BJ (cell line): ENCODE measurements at regions not wholly inside any gene's neighbourhood (a gene's known extent, or its start where the extent isn't known, plus 50 kb on each side); places are given as distances from the start of the nearest gene placed in this dataset.

ENCODE experiments used
- CTCF ChIA-PET: fragments of 350-600 bp; formaldehyde crosslinking; extraction: SDS; loops from one replicate; lab custom pipeline; 2021; ENCODE audit warnings: antibody characterized with exemption, inconsistent platforms; lab: Yijun Ruan, JAX
- POLR2A ChIA-PET: fragments of 300-600 bp; sonication (Branson Sonifier 250); formaldehyde crosslinking; extraction: SDS; loops from one replicate; lab custom pipeline; 2021; ENCODE audit warnings: antibody characterized with exemption; lab: Charles Lee
- DNase-seq: peaks from one replicate; pipeline ENCODE4 v3.0.0-alpha.2; 2011; ENCODE audit warnings: low read depth
- H3K27me3 ChIP-seq: 2 replicates; pipeline ENCODE4 v1.6.0; 2011; ENCODE audit warnings: low read length; ENCODE audit not compliant: control insufficient read depth, insufficient read depth
- H3K36me3 ChIP-seq: 2 replicates; pipeline ENCODE4 v1.5.1; 2011; ENCODE audit warnings: low read length; ENCODE audit not compliant: control insufficient read depth, insufficient read depth
- H3K4me3 ChIP-seq: 2 replicates; pipeline ENCODE4 v1.5.1; 2011; ENCODE audit warnings: low read depth, mild to moderate bottlenecking, control low read depth, low read length
- TF ChIP-seq, protein P1 (sequence below): IDR thresholded peaks from 2 replicates; pipeline ENCODE4 v1.5.1; 2011; ENCODE audit warnings: low read depth, mild to moderate bottlenecking, control low read depth, inconsistent platforms, low read length, moderate library complexity; ENCODE audit not compliant: insufficient read depth

DNA sequence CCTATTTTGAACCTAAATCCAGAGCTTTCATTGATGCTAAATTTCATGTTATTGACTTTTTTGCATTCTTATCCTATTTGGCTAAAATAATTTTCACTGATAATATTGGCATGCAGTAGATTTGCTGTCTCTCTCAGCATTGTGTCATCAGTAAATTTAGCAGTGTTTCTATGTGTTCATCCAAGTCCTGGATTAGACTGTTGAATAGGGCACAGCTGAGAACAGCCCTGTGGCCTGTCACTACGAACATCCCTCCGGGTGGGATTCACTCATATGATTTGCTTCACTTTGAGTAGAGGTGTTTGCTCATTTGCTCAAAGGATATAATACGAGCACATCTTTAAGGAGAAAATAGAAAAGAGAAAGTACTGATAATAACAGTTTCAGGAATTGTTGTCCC is 101.5 kb downstream of the HSPH1 start:
- no peak for DNase-seq
- ChIA-PET CTCF (interaction anchor here (0.6 to 1.3 kb wide), 3 partner anchors 8 to 803 kb away, joined by 3 read pairs; no protein-coding TSS in a partner anchor), POLR2A (no interaction called here)
- TF ChIP-seq, protein P1, sequence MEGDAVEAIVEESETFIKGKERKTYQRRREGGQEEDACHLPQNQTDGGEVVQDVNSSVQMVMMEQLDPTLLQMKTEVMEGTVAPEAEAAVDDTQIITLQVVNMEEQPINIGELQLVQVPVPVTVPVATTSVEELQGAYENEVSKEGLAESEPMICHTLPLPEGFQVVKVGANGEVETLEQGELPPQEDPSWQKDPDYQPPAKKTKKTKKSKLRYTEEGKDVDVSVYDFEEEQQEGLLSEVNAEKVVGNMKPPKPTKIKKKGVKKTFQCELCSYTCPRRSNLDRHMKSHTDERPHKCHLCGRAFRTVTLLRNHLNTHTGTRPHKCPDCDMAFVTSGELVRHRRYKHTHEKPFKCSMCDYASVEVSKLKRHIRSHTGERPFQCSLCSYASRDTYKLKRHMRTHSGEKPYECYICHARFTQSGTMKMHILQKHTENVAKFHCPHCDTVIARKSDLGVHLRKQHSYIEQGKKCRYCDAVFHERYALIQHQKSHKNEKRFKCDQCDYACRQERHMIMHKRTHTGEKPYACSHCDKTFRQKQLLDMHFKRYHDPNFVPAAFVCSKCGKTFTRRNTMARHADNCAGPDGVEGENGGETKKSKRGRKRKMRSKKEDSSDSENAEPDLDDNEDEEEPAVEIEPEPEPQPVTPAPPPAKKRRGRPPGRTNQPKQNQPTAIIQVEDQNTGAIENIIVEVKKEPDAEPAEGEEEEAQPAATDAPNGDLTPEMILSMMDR, result no peak
- Histone ChIP-seq H3K36me3 (no peaks in the 10 kb centered on the region), H3K4me3 (no peak overlapping the region), H3K27me3 (peaks cover 5% of the 10 kb centered on the region)

DNA sequence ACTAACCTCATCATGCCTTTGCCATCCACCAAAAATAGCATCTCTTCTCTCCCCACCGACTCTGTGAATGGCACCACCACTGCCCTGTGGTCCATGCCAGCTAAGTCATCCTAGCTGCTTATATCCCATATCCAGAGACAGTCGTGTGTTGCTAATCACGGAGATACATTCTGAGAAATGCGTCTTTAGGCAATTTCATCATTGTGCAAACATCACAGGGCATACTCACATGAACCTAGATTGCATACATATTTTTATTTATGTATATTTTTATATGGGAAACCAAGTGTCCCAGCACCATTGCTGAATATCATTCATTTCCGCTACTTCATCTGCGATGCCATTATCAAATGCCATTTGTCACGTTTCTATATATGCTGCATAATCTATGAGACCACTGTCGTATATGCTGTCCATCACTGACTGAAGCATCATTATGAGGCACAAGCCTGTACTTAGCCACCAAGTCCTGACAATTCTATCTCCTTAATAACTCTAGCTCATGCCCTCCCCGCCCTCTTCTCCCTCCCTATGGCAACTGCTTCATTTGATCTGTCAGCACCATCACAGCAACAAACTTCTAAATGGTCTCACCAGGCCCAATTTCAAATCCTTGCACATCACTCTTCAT is 104.2 kb downstream of the HSPH1 start:
- H3K36me3 ChIP-seq, result no peaks in the 10 kb centered on the region
- TF ChIP-seq, protein P1, result no peak
- H3K27me3 ChIP-seq, result peaks cover 3% of the 10 kb centered on the region
- ChIA-PET POLR2A (no interaction called here), CTCF (interaction anchor here (1.1 to 1.4 kb wide), 4 partner anchors 8 to 142 kb away, joined by 4 to 5 read pairs (median 5); partner anchors contain the start of gene B3GLCT)
- DNase-seq, result no peak
- H3K4me3 ChIP-seq, result no peak overlapping the region

DNA sequence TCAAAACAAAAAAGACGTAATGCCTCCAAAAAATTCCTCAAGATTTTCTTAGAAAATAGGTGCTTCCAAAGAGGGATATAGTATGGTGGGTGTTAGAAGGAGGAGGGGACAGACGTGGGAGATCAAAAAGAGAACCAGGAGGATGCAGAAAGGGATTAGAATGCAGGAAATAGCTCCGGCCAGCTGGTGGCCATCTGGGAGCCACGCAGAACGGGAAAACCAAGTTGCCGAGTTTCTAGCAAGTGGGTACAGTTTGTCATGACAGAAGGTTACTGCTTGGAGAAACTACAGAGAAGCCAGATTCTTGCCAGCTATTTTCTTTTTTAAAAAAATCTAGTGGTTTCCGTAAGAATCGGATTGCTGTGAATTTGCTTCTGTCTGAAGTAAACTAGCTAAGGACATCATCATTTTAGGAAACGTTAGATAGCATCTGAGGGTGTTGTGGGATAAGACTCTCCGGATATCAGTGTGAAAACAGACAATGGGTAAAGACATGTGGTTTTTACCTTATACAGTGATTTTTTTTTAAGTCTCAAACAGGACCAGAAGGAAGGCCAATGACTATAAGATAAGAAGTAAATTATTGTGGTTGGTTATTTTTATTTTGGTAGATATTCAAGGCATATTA is 104.9 kb downstream of the HSPH1 start:
- TF ChIP-seq, protein P1, result 0 out of 2 replicates have a peak, but pooled peaks have one; percentile 16
- DNase-seq, result no peak
- Histone ChIP-seq H3K36me3 (no peaks in the 10 kb centered on the region), H3K4me3 (no peak overlapping the region), H3K27me3 (peaks cover 3% of the 10 kb centered on the region)
- ChIA-PET CTCF (interaction anchor here (0.5 to 1.4 kb wide), 12 partner anchors 9 to 922 kb away, joined by 3 to 6 read pairs (median 4); partner anchors contain the start of gene B3GLCT), POLR2A (no interaction called here)

DNA sequence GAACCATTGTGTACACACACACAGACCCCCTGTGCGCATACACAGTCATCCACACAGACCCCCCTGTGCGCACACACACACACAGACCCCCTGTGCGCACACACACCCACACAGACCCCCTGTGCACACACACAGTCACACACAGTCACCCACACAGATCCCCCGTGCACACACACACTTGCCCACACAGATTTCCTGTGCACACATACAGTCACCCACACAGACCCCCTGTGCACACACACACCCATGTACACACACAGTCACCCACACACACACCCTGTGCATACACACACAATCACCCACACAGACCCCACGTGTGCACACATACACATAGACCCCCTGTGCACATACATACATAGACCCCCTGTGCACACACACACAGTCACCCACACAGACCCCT is 106.1 kb downstream of the HSPH1 start:
- Histone ChIP-seq H3K27me3 (peaks cover 3% of the 10 kb centered on the region), H3K4me3 (no peak overlapping the region), H3K36me3 (no peaks in the 10 kb centered on the region)
- CTCF ChIA-PET, result interaction anchor here (1.0 to 1.3 kb wide), 2 partner anchors 10 to 34 kb away, joined by 4 to 6 read pairs; no protein-coding TSS in a partner anchor
- POLR2A ChIA-PET, result no interaction called here
- TF ChIP-seq, protein P1, result no peak
- no peak for DNase-seq

DNA sequence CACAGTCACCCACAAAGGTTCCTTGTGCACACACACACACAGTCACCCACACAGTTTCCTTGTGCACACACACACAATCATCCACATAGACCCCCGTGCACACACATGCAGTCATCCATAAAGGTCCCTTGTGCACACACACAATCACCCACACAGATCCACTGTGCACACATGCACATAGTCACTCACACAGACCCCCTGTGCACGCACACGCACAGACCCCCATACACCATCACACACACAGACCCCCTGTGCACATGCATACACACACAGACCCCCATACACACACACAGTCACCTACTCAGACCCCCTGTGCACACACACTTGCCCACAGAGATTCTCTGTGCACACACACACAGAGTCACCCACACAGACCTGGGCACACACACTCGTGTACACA is 107.1 kb downstream of the HSPH1 start:
- no peaks in the 10 kb centered on the region for H3K36me3 ChIP-seq
- peaks cover 3% of the 10 kb centered on the region for H3K27me3 ChIP-seq
- TF ChIP-seq, protein P1, result no peak
- ChIA-PET POLR2A (no interaction called here), CTCF (no interaction called here)
- DNase-seq, result no peak
- no peak overlapping the region for H3K4me3 ChIP-seq
